ENCODE measurements at regions not wholly inside any gene's neighbourhood (a gene's known extent, or its start where the extent isn't known, plus 50 kb on each side); places are given as distances from the start of the nearest gene placed in this dataset.

DNA sequence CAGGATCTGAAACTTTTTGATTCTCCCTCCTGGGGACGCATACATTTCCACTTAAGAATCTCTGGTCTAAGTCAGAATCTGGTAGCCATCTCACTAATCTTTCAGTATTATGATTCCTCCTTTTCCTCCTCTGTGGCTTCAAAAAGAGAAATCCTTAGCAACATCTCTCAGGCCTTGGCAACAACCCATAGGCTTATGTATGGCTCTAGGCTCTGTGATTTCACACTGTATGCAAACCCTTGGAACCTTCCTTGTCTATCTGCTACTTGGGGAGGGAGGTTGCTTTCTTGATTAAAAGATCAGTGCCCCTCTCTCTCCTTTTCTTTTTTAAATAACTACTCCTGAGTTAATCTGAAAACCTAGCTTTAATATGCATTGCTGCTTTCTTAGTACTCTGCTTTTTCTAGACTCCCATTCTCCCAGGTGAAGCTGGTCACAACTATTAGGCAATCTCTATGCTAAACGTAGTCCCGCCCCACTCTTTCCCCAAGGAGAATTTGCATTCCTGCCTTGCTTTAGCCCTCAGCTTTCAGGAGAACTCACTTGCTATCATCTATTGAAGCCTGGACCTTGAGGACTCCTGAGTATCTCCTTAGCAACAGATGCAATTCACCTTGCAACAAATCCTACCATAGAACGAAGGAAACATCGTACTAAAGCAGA is 72.2 kb upstream of the L3MBTL4 start:
- FAIRE-seq (no peak), DNase-seq (no peak)
- no peak overlapping the region for H3K4me3 ChIP-seq (ENCODE audit: low read depth in 1 of 3, low read length in 3 of 3)
- WGBS, 3 donors, result 78 to 82% (median 82%) methylated on average over 5 of the region's 5 CpGs
- H3K36me3 ChIP-seq (ENCODE audit: control insufficient read depth in 3 of 3, insufficient read depth in 2 of 3, low read depth in 1 of 3, low read length in 3 of 3), result no peaks in the 10 kb centered on the region
- H3K27me3 ChIP-seq (ENCODE audit: control insufficient read depth in 3 of 3, insufficient read depth in 3 of 3, low read length in 3 of 3), result no peaks in the 10 kb centered on the region
- H3K27ac ChIP-seq (ENCODE audit: low read depth in 1 of 3, low read length in 2 of 3), result no peak overlapping the region
- no peaks in the 10 kb centered on the region for H3K9me3 ChIP-seq (ENCODE audit: control insufficient read depth in 2 of 2, insufficient read depth in 1 of 2, low read depth in 1 of 2, low read length in 1 of 2)
- no peaks in the 10 kb centered on the region for H3K4me1 ChIP-seq (ENCODE audit: control insufficient read depth in 3 of 3, insufficient read depth in 2 of 3, low read depth in 1 of 3, low read length in 2 of 3)

DNA sequence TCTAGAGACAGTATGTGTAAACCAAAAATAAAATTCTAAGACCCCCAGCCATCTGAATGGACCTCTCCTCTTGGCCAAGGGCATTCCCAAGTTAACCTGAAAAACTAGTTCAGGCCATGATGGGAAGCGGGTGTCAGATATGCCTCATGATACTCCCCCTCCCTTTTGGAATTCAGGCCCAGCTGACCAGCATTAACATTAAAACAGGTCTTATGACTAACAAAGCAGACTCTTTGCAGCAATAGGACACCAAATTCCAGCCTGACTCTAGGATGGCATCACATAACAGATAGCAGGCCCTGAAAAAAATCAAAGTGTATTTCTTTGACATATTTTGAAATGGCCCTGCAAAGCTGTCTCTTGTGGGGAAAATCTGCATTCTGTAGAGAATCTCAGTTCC is 73.3 kb upstream of the L3MBTL4 start:
- no peak overlapping the region for H3K27ac ChIP-seq (ENCODE audit: low read depth in 1 of 3, low read length in 2 of 3)
- FAIRE-seq, result no peak
- WGBS, 3 donors, result 74 to 92% (median 88%) methylated on average over 1 of the region's 1 CpG

DNA sequence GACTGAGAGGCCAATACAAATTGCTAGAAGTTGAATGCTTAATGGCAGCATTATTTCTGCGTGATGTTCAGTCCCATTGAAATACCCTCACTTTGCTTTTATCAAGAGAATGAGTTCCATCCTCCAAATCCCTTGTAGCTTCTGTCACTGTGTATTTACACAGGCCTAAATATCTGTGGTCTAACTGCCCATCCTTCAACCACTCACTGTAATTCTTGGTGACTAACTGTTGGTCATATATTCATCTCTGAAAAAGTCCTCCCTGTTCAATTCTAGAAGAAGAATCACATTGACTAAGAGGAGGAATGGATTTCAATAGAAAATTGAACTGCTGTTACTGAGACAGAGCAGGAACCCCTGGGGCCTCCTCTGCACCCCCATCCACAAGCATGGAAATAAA is 74.2 kb upstream of the L3MBTL4 start:
- no peaks in the 10 kb centered on the region for H3K27me3 ChIP-seq (ENCODE audit: control insufficient read depth in 3 of 3, insufficient read depth in 3 of 3, low read length in 3 of 3)
- no peak overlapping the region for H3K4me3 ChIP-seq (ENCODE audit: low read depth in 1 of 3, low read length in 3 of 3)
- DNase-seq, result no peak
- H3K36me3 ChIP-seq (ENCODE audit: control insufficient read depth in 3 of 3, insufficient read depth in 2 of 3, low read depth in 1 of 3, low read length in 3 of 3), result no peaks in the 10 kb centered on the region
- H3K9me3 ChIP-seq (ENCODE audit: control insufficient read depth in 2 of 2, insufficient read depth in 1 of 2, low read depth in 1 of 2, low read length in 1 of 2), result no peaks in the 10 kb centered on the region
- no peaks in the 10 kb centered on the region for H3K4me1 ChIP-seq (ENCODE audit: control insufficient read depth in 3 of 3, insufficient read depth in 2 of 3, low read depth in 1 of 3, low read length in 2 of 3)
- no peak for FAIRE-seq
- WGBS, 3 donors, result 88 to 94% (median 93%) methylated on average over 1 of the region's 1 CpG
- no peak overlapping the region for H3K27ac ChIP-seq (ENCODE audit: low read depth in 1 of 3, low read length in 2 of 3)

More for the DNA sequence above, 73.3 kb upstream of the L3MBTL4 start:
- Histone ChIP-seq H3K4me1 (ENCODE audit: control insufficient read depth in 3 of 3, insufficient read depth in 2 of 3, low read depth in 1 of 3, low read length in 2 of 3) (no peaks in the 10 kb centered on the region), H3K36me3 (ENCODE audit: control insufficient read depth in 3 of 3, insufficient read depth in 2 of 3, low read depth in 1 of 3, low read length in 3 of 3) (no peaks in the 10 kb centered on the region), H3K27me3 (ENCODE audit: control insufficient read depth in 3 of 3, insufficient read depth in 3 of 3, low read length in 3 of 3) (no peaks in the 10 kb centered on the region), H3K9me3 (ENCODE audit: control insufficient read depth in 2 of 2, insufficient read depth in 1 of 2, low read depth in 1 of 2, low read length in 1 of 2) (no peaks in the 10 kb centered on the region), H3K4me3 (ENCODE audit: low read depth in 1 of 3, low read length in 3 of 3) (no peak overlapping the region)
- DNase-seq, result no peak

DNA sequence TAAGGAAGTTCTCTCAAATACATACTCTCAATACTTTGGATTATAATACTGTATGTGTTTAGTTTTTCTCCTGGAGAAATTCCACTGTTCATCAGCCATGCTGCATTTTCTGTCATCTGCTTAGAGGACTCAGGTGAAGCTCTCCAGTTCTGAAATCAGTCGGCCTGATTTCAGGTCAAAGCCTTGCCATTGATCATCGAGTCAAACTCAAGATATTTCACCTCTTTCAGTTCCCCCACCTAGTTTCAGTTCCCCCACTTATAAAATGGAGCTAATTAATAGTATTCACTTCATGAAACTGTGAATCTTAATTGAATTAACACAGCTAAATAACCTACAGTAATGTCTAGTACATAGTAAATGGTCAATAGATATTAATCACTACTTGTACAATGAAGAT is 75.3 kb upstream of the L3MBTL4 start:
- H3K27ac ChIP-seq (ENCODE audit: low read depth in 1 of 3, low read length in 2 of 3), result no peak overlapping the region
- H3K4me3 ChIP-seq (ENCODE audit: low read depth in 1 of 3, low read length in 3 of 3), result no peak overlapping the region
- no peaks in the 10 kb centered on the region for H3K9me3 ChIP-seq (ENCODE audit: control insufficient read depth in 2 of 2, insufficient read depth in 1 of 2, low read depth in 1 of 2, low read length in 1 of 2)
- no peaks in the 10 kb centered on the region for H3K36me3 ChIP-seq (ENCODE audit: control insufficient read depth in 3 of 3, insufficient read depth in 2 of 3, low read depth in 1 of 3, low read length in 3 of 3)
- 69 to 77% (median 75%) methylated on average over 2 of the region's 2 CpGs for WGBS, 3 donors
- H3K4me1 ChIP-seq (ENCODE audit: control insufficient read depth in 3 of 3, insufficient read depth in 2 of 3, low read depth in 1 of 3, low read length in 2 of 3), result no peaks in the 10 kb centered on the region
- no peak for DNase-seq
- H3K27me3 ChIP-seq (ENCODE audit: control insufficient read depth in 3 of 3, insufficient read depth in 3 of 3, low read length in 3 of 3), result no peaks in the 10 kb centered on the region
- no peak for FAIRE-seq

DNA sequence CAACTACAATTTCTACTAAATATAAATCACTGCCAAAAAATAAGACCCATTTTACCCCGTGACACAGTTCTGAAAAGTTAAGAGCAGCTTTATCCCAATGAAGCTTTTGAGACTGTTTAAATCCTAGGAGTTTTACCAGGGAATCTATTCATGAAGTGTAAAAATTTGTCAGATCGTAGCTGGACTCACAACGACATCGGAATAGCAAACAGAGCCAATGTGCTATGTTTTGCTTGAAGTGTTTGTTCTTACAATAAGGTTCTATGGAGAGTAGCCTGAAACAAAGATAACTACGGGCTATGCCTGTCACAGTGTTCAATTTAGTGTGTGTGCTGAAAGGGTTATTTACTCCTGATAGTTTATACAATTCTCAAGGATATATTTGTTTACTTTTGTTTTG is 78.5 kb upstream of the L3MBTL4 start:
- DNase-seq (no peak), FAIRE-seq (no peak)
- H3K27ac ChIP-seq (ENCODE audit: low read depth in 1 of 3, low read length in 2 of 3), result no peak overlapping the region
- no peaks in the 10 kb centered on the region for H3K36me3 ChIP-seq (ENCODE audit: control insufficient read depth in 3 of 3, insufficient read depth in 2 of 3, low read depth in 1 of 3, low read length in 3 of 3)
- H3K27me3 ChIP-seq (ENCODE audit: control insufficient read depth in 3 of 3, insufficient read depth in 3 of 3, low read length in 3 of 3), result no peaks in the 10 kb centered on the region
- no peak overlapping the region for H3K4me3 ChIP-seq (ENCODE audit: low read depth in 1 of 3, low read length in 3 of 3)
- H3K4me1 ChIP-seq (ENCODE audit: control insufficient read depth in 3 of 3, insufficient read depth in 2 of 3, low read depth in 1 of 3, low read length in 2 of 3), result no peaks in the 10 kb centered on the region
- H3K9me3 ChIP-seq (ENCODE audit: control insufficient read depth in 2 of 2, insufficient read depth in 1 of 2, low read depth in 1 of 2, low read length in 1 of 2), result no peaks in the 10 kb centered on the region
- 41 to 56% (median 48%) methylated on average over 5 of the region's 5 CpGs for WGBS, 3 donors

DNA sequence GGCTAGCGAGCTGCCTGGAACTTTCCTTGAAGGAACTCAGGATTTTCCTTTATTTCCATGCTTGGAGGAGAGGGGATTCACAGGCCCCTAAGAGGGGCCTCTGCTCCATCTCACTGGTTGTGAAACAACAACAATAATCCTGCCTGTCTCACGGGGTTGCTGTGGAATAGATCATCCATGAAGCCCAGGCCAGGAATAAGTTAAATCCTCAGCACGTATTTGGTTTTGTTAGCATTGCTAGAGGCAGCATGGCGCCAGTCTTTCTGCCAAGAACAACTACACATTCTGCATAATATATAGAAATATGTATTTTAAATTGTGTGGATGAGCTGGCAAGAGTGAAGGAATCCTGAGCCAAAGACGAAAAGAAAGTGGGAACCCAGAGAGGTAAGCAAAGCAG is 80.8 kb upstream of the L3MBTL4 start:
- 65 to 78% (median 68%) methylated on average over 5 of the region's 5 CpGs for WGBS, 3 donors
- Histone ChIP-seq H3K27ac (ENCODE audit: low read depth in 1 of 3, low read length in 2 of 3) (no peak overlapping the region), H3K4me3 (ENCODE audit: low read depth in 1 of 3, low read length in 3 of 3) (no peak overlapping the region), H3K27me3 (ENCODE audit: control insufficient read depth in 3 of 3, insufficient read depth in 3 of 3, low read length in 3 of 3) (no peaks in the 10 kb centered on the region), H3K4me1 (ENCODE audit: control insufficient read depth in 3 of 3, insufficient read depth in 2 of 3, low read depth in 1 of 3, low read length in 2 of 3) (no peaks in the 10 kb centered on the region), H3K36me3 (ENCODE audit: control insufficient read depth in 3 of 3, insufficient read depth in 2 of 3, low read depth in 1 of 3, low read length in 3 of 3) (no peaks in the 10 kb centered on the region), H3K9me3 (ENCODE audit: control insufficient read depth in 2 of 2, insufficient read depth in 1 of 2, low read depth in 1 of 2, low read length in 1 of 2) (no peaks in the 10 kb centered on the region)
- DNase-seq (no peak), FAIRE-seq (no peak)

DNA sequence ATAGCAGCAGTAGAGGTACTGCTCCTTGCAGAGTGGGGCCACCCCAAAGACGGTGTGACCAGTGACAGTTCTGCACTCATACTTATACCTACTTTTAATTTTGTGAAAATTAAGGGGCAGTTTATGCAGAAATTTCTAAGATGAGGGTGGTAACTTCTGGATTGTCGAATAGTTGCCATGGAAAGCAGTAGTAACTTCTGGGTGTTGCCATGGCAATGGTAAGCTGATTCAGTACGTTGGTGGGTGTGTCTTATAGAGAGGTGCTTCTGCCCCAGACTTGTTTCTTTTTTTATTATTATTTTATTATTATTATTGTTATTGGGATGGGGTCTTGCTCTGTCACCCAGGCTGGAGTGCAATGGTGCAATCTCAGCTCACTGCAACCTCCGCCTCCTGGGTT is 82.8 kb upstream of the L3MBTL4 start:
- H3K36me3 ChIP-seq (ENCODE audit: control insufficient read depth in 3 of 3, insufficient read depth in 2 of 3, low read depth in 1 of 3, low read length in 3 of 3), result no peaks in the 10 kb centered on the region
- 60 to 71% (median 67%) methylated on average over 4 of the region's 4 CpGs for WGBS, 3 donors
- H3K27ac ChIP-seq (ENCODE audit: low read depth in 1 of 3, low read length in 2 of 3), result no peak overlapping the region
- H3K4me1 ChIP-seq (ENCODE audit: control insufficient read depth in 3 of 3, insufficient read depth in 2 of 3, low read depth in 1 of 3, low read length in 2 of 3), result no peaks in the 10 kb centered on the region
- no peaks in the 10 kb centered on the region for H3K9me3 ChIP-seq (ENCODE audit: control insufficient read depth in 2 of 2, insufficient read depth in 1 of 2, low read depth in 1 of 2, low read length in 1 of 2)
- DNase-seq (no peak), FAIRE-seq (no peak)
- H3K27me3 ChIP-seq (ENCODE audit: control insufficient read depth in 3 of 3, insufficient read depth in 3 of 3, low read length in 3 of 3), result no peaks in the 10 kb centered on the region
- no peak overlapping the region for H3K4me3 ChIP-seq (ENCODE audit: low read depth in 1 of 3, low read length in 3 of 3)

DNA sequence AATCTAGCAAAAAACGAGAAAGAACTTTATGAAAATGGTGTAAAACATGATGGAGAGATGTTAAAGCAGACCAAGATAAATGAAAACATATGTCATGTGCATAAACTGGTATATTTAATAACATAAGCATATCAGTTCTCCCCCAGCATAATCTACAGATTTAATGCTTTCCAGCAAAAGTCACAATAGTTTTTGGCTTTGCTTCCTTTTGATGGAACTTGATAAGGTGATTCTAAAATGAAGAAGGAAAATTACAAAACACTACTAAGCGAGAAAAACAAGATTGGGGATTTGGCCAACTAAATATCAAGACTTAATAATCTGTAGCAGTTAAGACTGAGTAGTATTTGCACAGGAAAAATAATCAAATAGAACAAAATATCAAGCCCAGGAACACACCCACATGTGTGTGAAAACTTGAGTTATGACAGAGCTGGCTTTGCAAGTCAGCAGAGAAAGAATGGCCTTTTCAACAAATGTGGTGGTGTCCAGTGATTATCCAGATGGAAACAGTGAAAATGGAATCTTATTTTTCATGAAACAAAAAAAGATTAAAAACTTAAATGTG is 83.7 kb upstream of the L3MBTL4 start:
- Histone ChIP-seq H3K27me3 (ENCODE audit: control insufficient read depth in 3 of 3, insufficient read depth in 3 of 3, low read length in 3 of 3) (no peaks in the 10 kb centered on the region), H3K4me3 (ENCODE audit: low read depth in 1 of 3, low read length in 3 of 3) (no peak overlapping the region), H3K4me1 (ENCODE audit: control insufficient read depth in 3 of 3, insufficient read depth in 2 of 3, low read depth in 1 of 3, low read length in 2 of 3) (no peaks in the 10 kb centered on the region), H3K27ac (ENCODE audit: low read depth in 1 of 3, low read length in 2 of 3) (no peak overlapping the region), H3K36me3 (ENCODE audit: control insufficient read depth in 3 of 3, insufficient read depth in 2 of 3, low read depth in 1 of 3, low read length in 3 of 3) (no peaks in the 10 kb centered on the region), H3K9me3 (ENCODE audit: control insufficient read depth in 2 of 2, insufficient read depth in 1 of 2, low read depth in 1 of 2, low read length in 1 of 2) (no peaks in the 10 kb centered on the region)
- WGBS, 3 donors, result 49 to 62% (median 53%) methylated on average over 2 of the region's 2 CpGs
- DNase-seq, result no peak
- FAIRE-seq, result no peak
